D721Med (cell line): ENCODE measurements at regions not wholly inside any gene's neighbourhood (a gene's known extent, or its start where the extent isn't known, plus 50 kb on each side); places are given as distances from the start of the nearest gene placed in this dataset.

Source experiments
- DNase-seq: peaks from one replicate; pipeline ENCODE4 v3.0.0; 2011; ENCODE audit warnings: low spot score; ENCODE audit not compliant: insufficient read length
- FAIRE-seq: peaks from 2 replicates; lab custom pipeline; 2011; peaks lifted over from hg19 to GRCh38; lab: Jason Lieb, UNC
- TF ChIP-seq, protein P1 (sequence below): IDR thresholded peaks from 2 replicates; pipeline ENCODE4 v1.5.1; 2012; ENCODE audit warnings: mild to moderate bottlenecking, control low read depth; ENCODE audit not compliant: insufficient read depth; ENCODE audit errors: missing control alignments

DNA sequence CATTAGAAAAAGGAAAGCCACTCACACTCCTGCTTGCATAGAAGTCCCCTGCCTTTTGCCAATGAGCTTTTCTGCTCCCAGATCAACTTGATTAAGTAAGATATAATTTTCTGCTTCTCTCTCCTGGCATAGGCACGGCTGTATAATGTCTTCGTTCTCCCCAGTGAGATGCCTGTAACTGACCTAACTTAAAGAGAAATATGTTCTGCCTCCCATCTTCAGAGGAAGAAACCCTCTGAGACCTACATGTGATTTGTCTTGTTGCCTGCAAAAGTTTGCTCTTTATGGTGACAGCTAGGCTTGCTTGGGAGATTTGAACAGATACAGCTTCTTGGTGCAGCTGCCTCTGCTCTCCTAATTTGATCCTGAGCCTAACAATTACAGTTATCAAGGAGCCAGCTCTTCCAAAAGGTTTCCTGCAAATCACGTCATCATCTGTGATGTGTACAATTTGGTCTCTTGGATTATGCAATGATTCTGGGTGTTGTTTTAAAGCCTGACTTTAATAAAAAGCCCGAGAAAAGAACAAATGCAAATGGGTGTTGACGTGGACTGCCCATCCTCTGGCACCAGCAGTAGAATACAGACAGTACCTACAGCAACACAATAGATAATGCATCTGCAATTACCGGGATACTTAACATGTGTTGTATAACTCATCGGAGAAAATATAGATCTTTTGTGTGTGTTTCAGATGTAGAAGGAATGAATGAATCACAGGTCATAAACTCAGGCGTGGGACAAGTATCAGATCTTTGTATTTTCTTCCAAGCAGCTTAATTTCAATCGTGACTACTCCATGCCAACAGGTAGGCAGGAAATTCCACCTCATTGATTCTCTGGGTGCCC, 76.2 kb upstream of the KAZN start:
- no peak for DNase-seq

DNA sequence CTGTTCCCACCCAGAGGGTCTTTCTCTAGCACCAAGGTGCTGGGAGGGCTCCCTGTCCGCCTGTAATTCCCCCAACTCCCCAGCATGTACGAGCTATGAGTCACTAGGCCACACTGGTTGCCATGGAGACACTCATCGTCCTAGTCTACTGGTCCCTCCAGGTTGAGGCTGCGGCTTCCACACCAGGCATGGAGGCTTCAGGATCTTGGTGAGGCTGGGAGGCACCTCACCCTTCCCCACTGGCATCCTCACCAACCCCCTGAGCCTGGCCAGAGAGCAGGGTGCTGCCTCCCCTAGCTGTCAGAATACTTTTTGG, 75.6 kb upstream of the KAZN start:
- FAIRE-seq (no peak), DNase-seq (no peak)
- TF ChIP-seq, protein P1, sequence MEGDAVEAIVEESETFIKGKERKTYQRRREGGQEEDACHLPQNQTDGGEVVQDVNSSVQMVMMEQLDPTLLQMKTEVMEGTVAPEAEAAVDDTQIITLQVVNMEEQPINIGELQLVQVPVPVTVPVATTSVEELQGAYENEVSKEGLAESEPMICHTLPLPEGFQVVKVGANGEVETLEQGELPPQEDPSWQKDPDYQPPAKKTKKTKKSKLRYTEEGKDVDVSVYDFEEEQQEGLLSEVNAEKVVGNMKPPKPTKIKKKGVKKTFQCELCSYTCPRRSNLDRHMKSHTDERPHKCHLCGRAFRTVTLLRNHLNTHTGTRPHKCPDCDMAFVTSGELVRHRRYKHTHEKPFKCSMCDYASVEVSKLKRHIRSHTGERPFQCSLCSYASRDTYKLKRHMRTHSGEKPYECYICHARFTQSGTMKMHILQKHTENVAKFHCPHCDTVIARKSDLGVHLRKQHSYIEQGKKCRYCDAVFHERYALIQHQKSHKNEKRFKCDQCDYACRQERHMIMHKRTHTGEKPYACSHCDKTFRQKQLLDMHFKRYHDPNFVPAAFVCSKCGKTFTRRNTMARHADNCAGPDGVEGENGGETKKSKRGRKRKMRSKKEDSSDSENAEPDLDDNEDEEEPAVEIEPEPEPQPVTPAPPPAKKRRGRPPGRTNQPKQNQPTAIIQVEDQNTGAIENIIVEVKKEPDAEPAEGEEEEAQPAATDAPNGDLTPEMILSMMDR: no peak

More for the DNA sequence above, 76.2 kb upstream of the KAZN start:
- FAIRE-seq: no peak
- TF ChIP-seq, protein P1: no peak

DNA sequence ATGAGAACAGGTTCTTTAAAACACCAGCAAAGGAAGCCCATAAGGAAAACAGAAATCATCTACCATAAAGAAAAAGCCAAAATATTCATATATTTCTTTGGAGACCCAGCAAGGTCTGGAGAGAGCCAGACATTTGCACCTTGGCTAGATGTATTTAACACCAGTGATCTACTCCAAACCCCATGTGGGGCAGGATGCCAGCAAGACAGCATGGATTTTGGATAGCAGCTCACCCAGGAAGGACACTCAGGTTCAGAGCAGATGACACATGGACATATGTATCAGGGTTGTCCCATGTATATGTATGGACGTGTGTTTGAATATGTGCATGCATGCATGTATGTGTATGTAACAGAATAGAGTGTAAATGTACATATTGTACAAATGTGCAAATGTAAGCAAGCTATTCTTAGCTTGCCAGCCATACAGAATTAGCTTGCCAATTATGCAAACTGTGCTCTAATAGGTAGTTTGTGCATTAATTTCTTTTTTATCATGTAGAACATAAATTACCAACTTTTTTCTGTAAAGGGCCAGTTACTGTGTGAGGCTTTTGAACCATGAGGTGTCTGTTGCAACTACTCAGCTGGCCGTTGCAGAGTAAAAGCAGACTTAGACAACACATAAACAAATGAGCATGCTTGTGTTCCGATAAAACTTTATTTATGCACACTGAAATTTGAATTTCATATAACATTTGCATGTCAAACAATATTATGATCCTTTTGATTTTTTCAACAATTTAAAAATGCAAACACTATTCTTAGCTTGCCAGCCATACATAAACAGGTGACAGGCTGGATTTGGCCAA, 73.5 kb upstream of the KAZN start:
- DNase-seq (no peak), FAIRE-seq (no peak)
- TF ChIP-seq, protein P1: no peak

DNA sequence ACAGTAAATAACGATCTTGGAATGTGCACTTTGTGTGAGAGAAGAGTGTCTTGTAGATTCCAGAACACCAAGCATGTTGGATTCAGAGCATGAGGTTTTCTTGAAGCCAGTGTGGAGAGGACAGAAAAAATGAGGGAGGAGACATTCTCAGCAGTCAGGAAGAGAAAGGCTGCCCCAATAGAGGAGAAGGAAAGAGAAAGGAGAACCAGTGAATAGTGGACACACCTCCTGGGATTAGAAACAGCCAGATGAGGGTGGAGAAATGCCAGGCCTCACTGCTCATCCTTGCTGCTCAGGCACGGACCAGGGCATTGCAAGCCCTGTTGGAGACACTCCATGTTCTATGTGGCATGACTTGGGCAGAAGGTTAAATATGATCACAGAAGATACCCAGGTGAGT, 69.0 kb upstream of the KAZN start:
- FAIRE-seq (no peak), DNase-seq (no peak)
- TF ChIP-seq, protein P1: no peak

DNA sequence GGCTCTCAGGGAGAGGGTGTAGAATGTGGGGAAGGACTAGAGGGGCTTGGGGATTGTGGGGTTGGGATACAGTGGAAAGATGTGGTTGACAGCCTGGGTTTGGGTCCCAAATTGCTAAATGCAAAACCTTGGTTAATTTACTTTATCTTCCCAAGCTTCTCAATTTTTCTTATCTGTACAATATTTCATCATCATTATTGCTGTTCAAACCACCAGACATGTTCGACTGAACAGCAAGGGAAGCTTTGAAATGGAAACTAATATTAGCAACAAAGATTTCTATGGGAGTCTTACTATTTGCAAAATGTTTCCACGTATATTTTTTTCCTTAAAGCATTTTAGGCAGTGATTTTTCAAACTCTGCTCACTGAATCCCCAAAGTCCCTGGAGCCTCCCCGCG, 67.0 kb upstream of the KAZN start:
- TF ChIP-seq, protein P1: no peak
- DNase-seq (no peak), FAIRE-seq (no peak)

DNA sequence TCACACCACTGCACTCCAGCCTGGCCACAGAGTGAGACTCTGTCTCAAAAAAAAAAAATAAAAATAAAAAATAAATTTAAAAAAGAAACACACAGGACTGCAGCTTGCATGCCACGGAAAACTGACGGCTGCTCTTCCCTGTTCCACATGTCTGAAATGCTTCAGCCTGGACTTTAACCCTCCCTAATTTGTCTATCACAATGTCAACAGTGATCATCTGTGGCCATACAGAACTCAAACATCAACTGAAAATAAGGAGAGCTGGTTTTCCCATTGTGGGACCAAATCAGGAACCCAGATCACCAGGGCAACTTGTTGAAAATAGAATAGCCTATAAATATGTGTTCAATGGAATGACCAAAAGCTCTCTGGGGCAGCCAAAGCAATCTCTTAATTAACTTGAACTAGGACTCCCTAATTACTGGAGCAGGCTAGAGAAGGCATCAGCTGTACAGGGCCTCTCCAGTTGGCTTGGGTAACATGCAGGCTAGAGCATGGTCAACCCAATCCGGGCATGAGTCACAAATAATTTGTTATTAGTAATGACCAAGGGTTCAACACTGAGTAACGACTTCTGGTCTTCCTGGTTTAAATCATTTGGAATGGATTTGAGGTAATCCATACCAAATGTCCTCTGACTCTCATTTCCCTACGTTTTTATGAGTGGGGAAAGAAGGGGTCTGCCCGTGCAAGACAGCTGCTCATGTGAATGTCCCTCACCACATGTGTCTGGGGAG, 62.7 kb upstream of the KAZN start:
- DNase-seq: no peak
- FAIRE-seq: no peak
- TF ChIP-seq, protein P1: no peak
